ENCODE measurements at regions not wholly inside any gene's neighbourhood (a gene's known extent, or its start where the extent isn't known, plus 50 kb on each side); places are given as distances from the start of the nearest gene placed in this dataset.

- DNase-seq: no peak
Measured at GRCh38 chr2:204239411-204240165, 303.0 kb downstream of the ICOS start.

- no peak for DNase-seq
Measured at GRCh38 chr2:204240961-204241360, 304.3 kb upstream of the PARD3B start.

DNA sequence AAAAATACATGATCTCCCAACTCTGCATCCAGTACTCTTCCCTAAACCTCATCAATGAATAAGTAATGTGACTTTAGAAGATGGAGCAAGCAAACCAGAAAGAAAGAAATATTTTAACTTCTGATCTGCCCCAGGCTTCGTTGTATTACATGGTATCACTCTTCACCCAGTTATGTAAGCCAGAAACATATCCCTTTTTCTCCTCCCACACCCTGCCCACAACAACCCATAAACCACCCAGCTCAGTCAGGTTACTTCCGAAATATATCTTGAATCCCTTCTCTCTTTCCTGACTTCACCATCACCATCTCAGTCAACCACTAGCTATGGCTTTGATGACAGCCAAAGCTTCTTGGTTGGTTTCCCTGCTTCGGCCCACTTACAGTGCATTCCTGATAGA lies 295.8 kb upstream of the PARD3B start:
- DNase-seq: no peak

- DNase-seq: no peak
Measured at GRCh38 chr2:204250692-204251091, 294.6 kb upstream of the PARD3B start.

GRCh38 chr2:204251158-204251997 lies 293.9 kb upstream of the PARD3B start:
- DNase-seq: no peak

- no peak for DNase-seq
Measured at GRCh38 chr2:204251998-204252376, 293.3 kb upstream of the PARD3B start.

DNA sequence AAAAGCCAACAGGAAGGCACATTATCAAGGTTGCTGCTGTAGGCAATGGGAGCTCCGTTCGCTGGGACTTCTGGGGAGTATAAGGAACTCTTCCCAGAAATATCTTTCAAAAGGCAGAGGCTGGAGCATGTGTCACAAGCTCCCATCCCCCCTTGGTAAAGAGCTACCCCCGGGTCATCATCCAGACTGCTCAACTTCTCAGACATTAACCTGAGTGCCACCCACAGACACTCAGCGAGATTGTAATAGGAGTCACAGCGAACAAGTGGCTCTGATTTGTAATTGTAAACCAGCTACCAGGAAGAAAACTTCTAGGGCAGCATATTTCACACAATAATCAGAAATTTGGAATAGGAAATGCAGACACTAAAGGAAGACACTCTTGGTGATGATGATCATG lies 290.2 kb upstream of the PARD3B start:
- no peak for DNase-seq

- DNase-seq: no peak
Measured at GRCh38 chr2:204255526-204255925, 289.7 kb upstream of the PARD3B start.

DNA sequence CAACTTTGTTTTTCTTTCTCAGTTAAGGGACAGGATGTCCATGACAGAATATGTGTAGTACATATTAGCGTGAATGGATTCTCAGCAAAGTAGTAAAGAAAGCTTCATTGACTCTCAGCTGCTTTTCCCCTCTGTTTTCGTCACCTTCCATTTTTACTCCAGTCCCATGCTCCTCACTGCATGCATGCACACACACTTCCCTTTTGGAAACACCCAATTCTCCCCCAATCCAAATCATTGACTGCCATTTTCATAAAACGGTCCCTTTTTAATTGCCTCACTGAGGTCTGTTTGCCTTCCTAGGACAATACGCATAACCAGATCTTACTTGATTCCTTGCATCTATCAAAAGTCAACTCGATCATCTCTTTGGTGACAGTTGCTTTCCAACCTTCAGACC lies 287.5 kb upstream of the PARD3B start:
- no peak for DNase-seq

GRCh38 chr2:204258890-204259289 lies 286.4 kb upstream of the PARD3B start:
- DNase-seq: no peak

- no peak for DNase-seq
Measured at GRCh38 chr2:204260162-204260877, 285.0 kb upstream of the PARD3B start.

DNA sequence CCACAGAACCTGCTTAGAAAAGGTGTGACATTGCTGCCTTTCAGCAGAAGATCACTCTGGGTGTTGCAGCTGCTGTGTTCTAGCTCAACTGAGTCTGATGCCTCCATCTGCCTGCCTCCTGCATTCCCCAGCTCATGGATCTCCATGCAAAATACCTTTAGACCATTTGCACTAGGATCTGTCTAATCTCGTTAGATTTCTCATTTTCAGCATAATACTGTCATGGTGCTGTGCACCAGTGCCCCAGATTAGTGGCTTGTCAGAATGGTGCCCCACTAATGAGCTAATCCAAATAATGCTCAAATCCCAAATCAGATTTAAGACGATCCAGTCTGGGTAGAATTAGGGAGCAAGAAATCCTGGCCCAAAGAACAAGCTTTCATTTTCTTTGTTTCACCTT lies 284.4 kb upstream of the PARD3B start:
- no peak for DNase-seq

DNA sequence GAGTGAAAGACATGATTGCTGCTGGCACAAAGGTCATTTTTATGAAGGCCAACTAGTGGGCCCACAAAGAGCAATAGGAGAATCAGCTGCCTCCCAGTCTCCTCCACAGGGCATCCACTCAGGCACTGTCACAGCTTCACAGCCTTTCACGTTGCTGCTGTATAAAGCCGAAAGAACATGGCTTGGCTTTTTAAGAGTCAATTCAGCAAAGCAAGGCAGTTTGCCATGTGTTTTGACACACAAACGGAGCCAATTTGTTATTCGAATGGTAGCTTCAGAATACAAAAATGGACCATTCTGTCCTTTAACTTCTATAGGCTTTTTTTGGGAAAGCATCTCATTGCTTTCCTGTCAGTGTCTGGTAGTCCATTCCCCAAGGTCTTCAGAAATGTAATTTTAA lies 283.4 kb upstream of the PARD3B start:
- DNase-seq: no peak

- DNase-seq: no peak
Measured at GRCh38 chr2:204264085-204264553, 281.2 kb upstream of the PARD3B start.

DNA sequence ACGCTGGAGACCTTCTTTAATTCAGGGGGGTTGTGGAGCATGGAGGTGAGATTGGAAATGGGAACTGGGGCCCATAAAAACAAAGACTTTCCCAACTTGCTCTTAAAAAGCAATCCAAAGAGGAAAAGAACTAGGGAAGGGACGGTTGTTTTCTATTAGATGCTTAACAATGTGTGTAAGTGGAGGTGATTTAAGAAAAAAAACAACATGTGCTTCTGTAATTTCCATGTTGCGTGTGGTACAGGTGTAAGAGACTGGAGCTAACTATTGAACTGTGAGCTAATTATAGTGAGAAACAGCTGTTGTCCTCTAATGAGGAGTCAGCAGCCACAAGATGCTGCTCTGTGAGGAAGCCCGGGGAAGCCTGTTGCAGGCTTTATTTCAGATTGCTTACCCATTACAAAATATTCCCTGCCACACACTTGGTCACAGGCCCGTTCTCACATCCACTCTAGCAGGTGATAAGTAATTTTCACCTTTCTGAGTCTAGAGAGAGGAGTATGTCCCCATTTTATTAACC lies 280.6 kb upstream of the PARD3B start:
- no peak for DNase-seq

DNA sequence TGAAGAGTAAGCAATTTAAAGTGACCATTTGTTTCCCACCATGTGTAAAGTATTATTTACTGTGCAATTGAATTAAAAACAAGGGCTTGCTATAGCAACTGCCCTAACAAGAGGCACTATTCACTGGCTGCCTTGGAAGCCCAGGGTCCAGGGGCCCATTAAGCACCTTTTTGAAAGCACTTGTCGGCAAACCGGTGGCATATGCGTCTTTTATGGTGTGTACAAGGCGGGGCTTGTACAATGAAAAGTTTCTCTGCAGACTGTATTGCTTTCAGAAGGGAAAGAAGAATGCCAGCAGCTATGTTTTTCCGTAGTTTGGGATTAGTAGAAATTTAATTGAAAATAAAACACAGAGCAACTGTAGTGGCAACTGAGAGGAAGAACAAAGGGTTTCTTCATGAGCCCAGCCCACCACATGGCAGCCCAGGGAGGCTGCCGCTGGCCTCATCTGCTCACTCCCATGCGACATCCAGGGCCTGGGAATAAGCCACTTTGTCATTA lies 279.5 kb upstream of the PARD3B start:
- no peak for DNase-seq

DNA sequence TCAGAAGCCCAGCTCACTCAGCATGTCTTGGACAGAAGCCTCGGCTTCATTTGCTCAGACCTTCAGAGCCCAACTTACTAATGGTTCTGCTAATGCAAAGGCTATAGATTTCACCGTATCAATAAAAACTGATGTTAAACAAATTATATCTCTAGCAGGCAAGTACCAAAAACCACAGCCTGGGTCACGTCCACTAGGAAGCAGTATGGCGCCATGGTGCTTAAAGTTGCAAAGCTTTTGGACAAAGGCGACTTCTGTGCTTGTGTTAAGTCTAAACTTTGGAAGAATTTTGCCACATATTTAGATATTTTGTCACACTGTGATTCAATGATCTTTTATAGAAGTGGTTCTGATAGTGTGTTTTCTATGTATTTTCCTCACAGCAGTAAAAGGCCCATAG lies 276.8 kb upstream of the PARD3B start:
- no peak for DNase-seq

- DNase-seq: no peak
Measured at GRCh38 chr2:204268971-204269370, 276.3 kb upstream of the PARD3B start.

DNA sequence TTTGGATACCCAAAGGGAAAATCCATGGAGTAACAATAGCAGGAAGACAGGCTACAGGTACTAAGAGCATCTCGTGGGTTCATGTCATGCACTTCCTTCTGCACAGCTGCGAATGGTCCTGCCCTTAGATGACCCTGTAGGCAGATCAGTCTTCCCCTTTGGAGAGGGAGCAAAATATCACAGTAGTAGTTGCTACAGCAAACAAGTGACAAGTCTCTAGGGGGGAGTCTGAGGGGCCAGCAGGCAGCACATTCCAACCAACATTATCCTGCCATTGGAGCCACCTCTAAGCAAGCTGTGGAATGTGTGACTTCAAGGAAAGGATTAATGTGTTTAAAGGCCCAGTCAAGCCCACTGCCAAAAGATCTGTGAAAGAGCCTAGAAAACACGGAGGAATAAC lies 273.2 kb upstream of the PARD3B start:
- no peak for DNase-seq

DNA sequence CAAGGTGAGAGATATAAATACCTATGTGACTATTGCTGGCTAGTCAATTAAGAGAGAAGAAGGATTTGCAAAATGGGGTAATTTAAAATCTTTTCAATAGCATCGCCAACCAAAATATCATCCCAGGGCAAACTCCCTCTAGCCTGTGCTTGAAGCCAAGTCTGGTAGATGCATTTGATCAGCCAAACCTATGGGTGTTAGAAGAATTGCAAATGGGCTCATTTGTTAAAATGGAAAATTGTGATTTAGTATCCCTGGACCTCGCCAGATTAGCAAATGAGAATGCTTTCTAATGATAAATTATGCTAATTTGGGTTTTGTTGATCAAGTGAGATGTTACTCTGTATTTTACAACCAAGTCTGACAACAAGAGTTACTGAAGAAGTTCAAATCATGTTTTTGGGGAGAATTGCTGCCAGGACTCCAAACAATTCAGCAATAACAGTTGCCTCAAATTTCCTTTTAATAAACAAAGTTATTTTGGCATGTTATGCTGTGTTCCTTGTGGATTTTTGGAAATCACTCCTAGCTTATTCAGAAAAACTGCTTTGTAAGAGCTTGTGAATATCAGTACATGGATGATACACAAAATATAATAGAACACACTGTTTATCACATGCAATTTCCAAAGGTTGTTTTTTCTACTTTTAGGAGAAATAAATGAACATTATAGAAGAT lies 272.5 kb upstream of the PARD3B start:
- no peak for DNase-seq

- DNase-seq: no peak
Measured at GRCh38 chr2:204274429-204274828, 270.8 kb upstream of the PARD3B start.

DNA sequence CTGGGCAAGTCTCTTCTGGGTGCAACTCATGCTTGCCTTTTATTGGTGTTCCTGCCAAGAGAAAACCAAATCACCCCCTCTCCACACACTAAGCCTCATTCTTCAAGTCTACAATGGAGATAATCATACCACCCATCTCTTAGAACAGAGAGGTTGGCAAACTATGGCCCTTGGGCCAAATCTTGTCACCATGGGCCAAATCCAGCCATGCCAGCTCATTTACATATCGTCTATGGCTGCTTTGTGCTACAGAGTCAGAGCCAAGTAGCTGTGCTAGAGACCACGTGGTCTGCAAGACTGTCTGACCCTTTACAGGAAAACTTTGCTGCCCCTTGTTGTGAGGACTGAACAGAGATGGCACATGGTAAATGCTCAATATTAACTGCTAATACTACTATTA lies 270.3 kb upstream of the PARD3B start:
- DNase-seq: no peak

GRCh38 chr2:204277226-204277625 lies 268.0 kb upstream of the PARD3B start:
- DNase-seq: no peak
